HL-60 (cell line): ENCODE measurements at regions not wholly inside any gene's neighbourhood (a gene's known extent, or its start where the extent isn't known, plus 50 kb on each side); places are given as distances from the start of the nearest gene placed in this dataset.

ENCODE experiments used
- CTCF ChIP-seq: IDR thresholded peaks from one replicate; pipeline ENCODE4 v1.5.1; 2011; ENCODE audit warnings: low read length, control low read depth, inconsistent platforms; ENCODE audit not compliant: insufficient read depth
- POLR2AphosphoS5 ChIP-seq: IDR thresholded peaks from 2 replicates; pipeline ENCODE4 v1.6.1; 2012; ENCODE audit warnings: low read depth

- TF ChIP-seq CTCF (no peak), POLR2AphosphoS5 (no peak)
Observed at GRCh38 chr14:95452893-95453712, 63.3 kb downstream of the SYNE3 start.
